SU-DHL-6 (cell line): ENCODE measurements at regions not wholly inside any gene's neighbourhood (a gene's known extent, or its start where the extent isn't known, plus 50 kb on each side); places are given as distances from the start of the nearest gene placed in this dataset.

Experiments
- CTCF ChIP-seq: fragments of 200-600 bp; sonication (generic); IDR thresholded peaks from one replicate; pipeline ENCODE4 v1.5.1; 2017; ENCODE audit warnings: antibody characterized with exemption, mild to moderate bottlenecking, low read length, moderate library complexity; ENCODE audit not compliant: insufficient read depth, poor library complexity, severe bottlenecking
- EZH2phosphoT487 ChIP-seq: fragments of 200-600 bp; sonication (generic), shearing (Covaris generic); conservative IDR thresholded peaks from 2 replicates; pipeline ENCODE4 v1.6.1; 2018; ENCODE audit warnings: mild to moderate bottlenecking, antibody characterized with exemption, low read length, moderate library complexity, mixed read lengths

GRCh38 chr2:6793371-6793770 lies 72.3 kb downstream of the CMPK2 start:
- TF ChIP-seq CTCF, result no peak
- no peak for TF ChIP-seq EZH2phosphoT487
